Lung (tissue), 11 donors: ENCODE measurements at regions not wholly inside any gene's neighbourhood (a gene's known extent, or its start where the extent isn't known, plus 50 kb on each side); places are given as distances from the start of the nearest gene placed in this dataset.
A peak's percentile ranks its signal among the peaks of the same experiment; 100 is the strongest.

ENCODE experiments used
- ATAC-seq: fragments of 200-7000 bp; cut with Tn5 transposase; one replicate; pipeline ENCODE4 v1.9.1; 2020; ENCODE audit warnings: moderate number of reproducible peaks; ENCODE audit not compliant: insufficient read depth, low FRiP score
- DNase-seq, 3 donors: peaks; one replicate each; pipeline ENCODE4 v3.0.0-alpha.2; 2013 to 2017
- H3K27ac ChIP-seq, 2 donors: one replicate each; pipeline ENCODE4 v1.5.1; 2013; ENCODE audit warnings: mild to moderate bottlenecking in 2 of 2, moderate library complexity in 2 of 2, control low read depth in 1 of 2, inconsistent platforms in 1 of 2, low read depth in 1 of 2, low read length in 1 of 2
- H3K27me3 ChIP-seq, 3 donors: one replicate each; pipeline ENCODE4 v1.5.1; 2013; ENCODE audit warnings: low read length in 2 of 3; ENCODE audit not compliant: control insufficient read depth in 3 of 3, insufficient read depth in 3 of 3
- H3K36me3 ChIP-seq, 4 donors: one replicate each; pipeline ENCODE4 v1.5.1; 2013; ENCODE audit warnings: low read length in 4 of 4, mild to moderate bottlenecking in 1 of 4, moderate library complexity in 1 of 4; ENCODE audit not compliant: control insufficient read depth in 4 of 4, insufficient read depth in 4 of 4
- H3K4me1 ChIP-seq, 5 donors: one replicate each; pipeline ENCODE4 v1.5.1; 2013; ENCODE audit warnings: low read length in 5 of 5, mild to moderate bottlenecking in 2 of 5, moderate library complexity in 1 of 5; ENCODE audit not compliant: control insufficient read depth in 5 of 5, insufficient read depth in 5 of 5
- H3K4me3 ChIP-seq: one replicate; pipeline ENCODE4 v1.5.1; 2013; ENCODE audit warnings: mild to moderate bottlenecking, control low read depth, moderate library complexity
- H3K9ac ChIP-seq, 2 donors: one replicate each; pipeline ENCODE4 v1.5.1; 2013; ENCODE audit warnings: low read length in 2 of 2, control low read depth in 1 of 2; ENCODE audit not compliant: insufficient read depth in 1 of 2
- H3K9me3 ChIP-seq, 4 donors: one replicate each; pipeline ENCODE4 v1.5.1; 2013; ENCODE audit warnings: low read length in 3 of 4, mild to moderate bottlenecking in 1 of 4, moderate library complexity in 1 of 4; ENCODE audit not compliant: control insufficient read depth in 4 of 4, insufficient read depth in 3 of 4
- CTCF ChIP-seq: IDR thresholded peaks from 2 replicates; pipeline ENCODE4 v1.5.1; 2012; ENCODE audit warnings: mild to moderate bottlenecking; ENCODE audit errors: control extremely low read depth, extremely low read depth
- WGBS, 2 donors: extraction: QIAGEN DNeasy Blood & Tissue Kit; methylation state at CpG; one replicate each; pipeline ENCODE4 v1.1.7; 2013; 5-methylcytosine and 5-hydroxymethylcytosine counted together
- donor health status: control.
- donor health status: control.
- donor health status: Bipolar disorder and iron deficiency.
- donor health status: healthy.
- donor health status: DM: yes; HTN: yes; CAD: no.

GRCh38 chr4:63906660-63907183, 502.5 kb downstream of the TECRL start:
- ATAC-seq: no peak
- H3K4me3 ChIP-seq: no peak overlapping the region
- no peak for DNase-seq
- no peaks in the 10 kb centered on the region for H3K36me3 ChIP-seq
- no peaks in the 10 kb centered on the region for H3K9me3 ChIP-seq
- H3K4me1 ChIP-seq: no peaks in the 10 kb centered on the region
- H3K27me3 ChIP-seq: no peaks in the 10 kb centered on the region
- no peak for TF ChIP-seq CTCF
- 73% methylated on average over 2 of the region's 2 CpGs for WGBS, 2 donors
- H3K9ac ChIP-seq: no peak overlapping the region
- no peak overlapping the region for H3K27ac ChIP-seq

GRCh38 chr4:63904201-63904600, 505.0 kb downstream of the TECRL start:
- no peaks in the 10 kb centered on the region for H3K27me3 ChIP-seq
- no peak for TF ChIP-seq CTCF
- H3K9ac ChIP-seq: no peak overlapping the region
- H3K4me1 ChIP-seq: no peaks in the 10 kb centered on the region
- H3K9me3 ChIP-seq: no peaks in the 10 kb centered on the region
- 79 to 90% methylated on average over 3 of the region's 3 CpGs for WGBS, 2 donors
- ATAC-seq (no peak), DNase-seq (peak in 1 of 3 donors; percentile 18)
- no peaks in the 10 kb centered on the region for H3K36me3 ChIP-seq
- H3K4me3 ChIP-seq: no peak overlapping the region
- no peak overlapping the region for H3K27ac ChIP-seq

DNA sequence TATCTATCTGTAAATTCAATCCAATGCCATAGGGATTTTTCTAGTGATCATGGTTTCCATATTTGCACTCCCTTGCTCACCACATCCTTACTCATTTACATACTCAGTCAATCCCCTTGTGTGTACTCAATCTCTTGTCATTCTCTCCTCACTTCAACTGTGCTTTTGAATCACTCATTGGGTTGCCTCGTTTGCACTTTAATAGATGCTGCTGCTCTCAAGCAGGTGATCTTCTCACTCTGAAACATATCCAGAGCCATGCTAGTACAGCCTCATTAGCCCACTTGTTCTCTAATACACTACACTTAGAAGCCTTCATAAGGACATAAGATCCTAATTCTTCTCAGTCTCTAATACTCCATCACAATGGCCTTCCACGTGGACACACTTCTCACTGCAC, 507.9 kb downstream of the TECRL start:
- no peak overlapping the region for H3K9ac ChIP-seq
- DNase-seq (no peak), ATAC-seq (no peak)
- no peak overlapping the region for H3K4me3 ChIP-seq
- H3K9me3 ChIP-seq: no peaks in the 10 kb centered on the region
- no peaks in the 10 kb centered on the region for H3K4me1 ChIP-seq
- no peaks in the 10 kb centered on the region for H3K27me3 ChIP-seq
- H3K36me3 ChIP-seq: no peaks in the 10 kb centered on the region
- no peak overlapping the region for H3K27ac ChIP-seq
- TF ChIP-seq CTCF: no peak
- WGBS, 2 donors: 24 to 28% methylated on average over 2 of the region's 2 CpGs

DNA sequence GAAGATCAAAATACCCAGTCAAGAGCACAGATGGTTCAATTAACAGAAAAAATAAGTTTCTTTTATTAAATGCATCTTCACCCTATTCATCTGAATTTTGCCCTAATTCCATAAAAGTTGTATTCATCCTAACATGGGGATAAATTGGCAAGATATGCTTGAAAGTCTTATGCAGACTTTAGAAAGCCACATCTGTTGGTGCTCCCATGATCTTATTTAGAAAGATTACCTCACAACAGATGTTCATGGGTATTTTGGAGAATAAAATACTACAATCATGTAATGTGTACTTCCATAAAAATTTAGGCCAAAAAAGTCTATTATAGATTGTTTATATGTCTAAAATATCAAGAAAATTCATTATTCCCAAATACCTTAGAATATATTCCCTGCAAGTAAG, 510.3 kb downstream of the TECRL start:
- DNase-seq: no peak
- H3K4me1 ChIP-seq: peaks cover 0 to 5% (median 0%) of the 10 kb centered on the region in 5 donors
- no peaks in the 10 kb centered on the region for H3K9me3 ChIP-seq
- no peak for TF ChIP-seq CTCF
- no peak overlapping the region for H3K27ac ChIP-seq
- no peaks in the 10 kb centered on the region for H3K36me3 ChIP-seq
- H3K4me3 ChIP-seq: no peak overlapping the region
- no peak for ATAC-seq
- H3K9ac ChIP-seq: no peak overlapping the region
- H3K27me3 ChIP-seq: no peaks in the 10 kb centered on the region
